Body of pancreas (tissue), 4 donors: ENCODE measurements at regions not wholly inside any gene's neighbourhood (a gene's known extent, or its start where the extent isn't known, plus 50 kb on each side); places are given as distances from the start of the nearest gene placed in this dataset.

Experiments
- ATAC-seq: fragments of 150-250 bp; one replicate; pipeline ENCODE4 v1.9.1; 2016
- DNase-seq, 4 donors: peaks; one replicate each; pipeline ENCODE4 v3.0.0-alpha.2; 2019
- H3K27ac ChIP-seq, 4 donors: fragments of 200-600 bp; sonication (generic); 1 replicate in 3 of 4; 2 replicates in 1 of 4; pipeline versions ENCODE4 v1.5.1 to v1.6.1; 2016 to 2019; ENCODE audit warnings: mild to moderate bottlenecking in 1 of 4, mixed read lengths in 1 of 4, moderate library complexity in 1 of 4
- H3K27me3 ChIP-seq, 2 donors: fragments of 200-600 bp; sonication (generic); one replicate each; pipeline ENCODE4 v1.6.0; 2016; ENCODE audit warnings: mild to moderate bottlenecking in 1 of 2
- H3K36me3 ChIP-seq, 2 donors: fragments of 200-600 bp; sonication (generic); replicated peaks in 1 of 2; 2 replicates each; pipeline ENCODE4 v1.5.1; 2016; ENCODE audit warnings: low read depth in 2 of 2; ENCODE audit not compliant: insufficient read depth in 1 of 2
- H3K4me1 ChIP-seq: fragments of 200-600 bp; sonication (generic); one replicate; pipeline ENCODE4 v1.6.0; 2016
- H3K4me3 ChIP-seq, 2 donors: fragments of 200-600 bp; sonication (generic); 1 replicate in 1 of 2; 2 replicates in 1 of 2; pipeline ENCODE4 v1.5.1; 2016 to 2019
- H3K9me3 ChIP-seq, 3 donors: fragments of 200-600 bp; sonication (generic); 1 replicate in 2 of 3; 2 replicates in 1 of 3; pipeline ENCODE4 v1.5.1; 2016
- CTCF ChIP-seq, 7 experiments: fragments of 450-650 bp in 4 of 7; fragments of 200-600 bp in 3 of 7; sonication (generic) in 3 of 7; IDR thresholded peaks; one replicate each; pipeline ENCODE4 v1.5.1; 2016 to 2019; ENCODE audit warnings: antibody characterized with exemption in 7 of 7
- POLR2A ChIP-seq, 3 donors: fragments of 450-650 bp; IDR thresholded peaks; one replicate each; pipeline ENCODE4 v1.6.1; 2016; ENCODE audit warnings: antibody characterized with exemption in 3 of 3, mild to moderate bottlenecking in 2 of 3
- whole genome bisulfite sequencing, 2 donors: methylation state at CpG; one replicate each; pipeline ENCODE4 v1.1.5; 2017; 5-methylcytosine and 5-hydroxymethylcytosine counted together
- intact Hi-C: fragments of 100-400 bp; cut with DNase I; formaldehyde crosslinking; loops from one replicate; pipeline ENCODE4 v1.15.1; 2023

- DNase-seq (no peak), ATAC-seq (no peak)
- no peaks in the 10 kb centered on the region for H3K36me3 ChIP-seq
- H3K27me3 ChIP-seq = no peaks in the 10 kb centered on the region
- no peak for TF ChIP-seq CTCF (IDR thresholded peaks at IDR 0.05)
- no peak for TF ChIP-seq POLR2A (IDR thresholded peaks at IDR 0.05)
- H3K4me1 ChIP-seq = no peaks in the 10 kb centered on the region
- no peak overlapping the region for H3K27ac ChIP-seq
- WGBS, 2 donors = 62 to 67% methylated on average over 10 of the region's 10 CpGs
- intact Hi-C loops = no loop called here
- no peaks in the 10 kb centered on the region for H3K9me3 ChIP-seq
- H3K4me3 ChIP-seq = no peak overlapping the region
Observed at GRCh38 chr12:127570793-127571360, 696.1 kb upstream of the TMEM132C start.

- Histone ChIP-seq H3K4me3 (no peak overlapping the region), H3K27ac (no peak overlapping the region), H3K36me3 (no peaks in the 10 kb centered on the region), H3K9me3 (no peaks in the 10 kb centered on the region), H3K27me3 (no peaks in the 10 kb centered on the region), H3K4me1 (no peaks in the 10 kb centered on the region)
- WGBS, 2 donors = 53 to 70% methylated on average over 3 of the region's 3 CpGs
- intact Hi-C loops = no loop called here
- DNase-seq (no peak), ATAC-seq (no peak)
- no peak for TF ChIP-seq CTCF (IDR thresholded peaks at IDR 0.05)
Observed at GRCh38 chr12:127571578-127571977, 695.4 kb upstream of the TMEM132C start.

GRCh38 chr12:127579446-127579845 lies 687.5 kb upstream of the TMEM132C start:
- H3K27ac ChIP-seq = no peak overlapping the region
- WGBS, 2 donors = 79 to 89% methylated on average over 1 of the region's 1 CpG
- H3K9me3 ChIP-seq = no peaks in the 10 kb centered on the region
- ATAC-seq (no peak), DNase-seq (no peak)
- H3K36me3 ChIP-seq = no peaks in the 10 kb centered on the region
- H3K4me3 ChIP-seq = no peak overlapping the region
- no peaks in the 10 kb centered on the region for H3K27me3 ChIP-seq
- intact Hi-C loops = no loop called here
- H3K4me1 ChIP-seq = no peaks in the 10 kb centered on the region
- TF ChIP-seq CTCF (IDR thresholded peaks at IDR 0.05) (no peak), POLR2A (IDR thresholded peaks at IDR 0.05) (no peak)

- Histone ChIP-seq H3K36me3 (no peaks in the 10 kb centered on the region), H3K27ac (no peak overlapping the region), H3K27me3 (no peaks in the 10 kb centered on the region), H3K9me3 (no peaks in the 10 kb centered on the region), H3K4me1 (no peaks in the 10 kb centered on the region), H3K4me3 (no peak overlapping the region)
- ATAC-seq (no peak), DNase-seq (no peak)
- intact Hi-C loops = no loop called here
- TF ChIP-seq CTCF (IDR thresholded peaks at IDR 0.05) (no peak), POLR2A (IDR thresholded peaks at IDR 0.05) (no peak)
- 47% methylated on average over 6 of the region's 6 CpGs for WGBS, 2 donors
Observed at GRCh38 chr12:127582074-127582473, 684.9 kb upstream of the TMEM132C start.

GRCh38 chr12:127583041-127583440 lies 683.9 kb upstream of the TMEM132C start:
- H3K4me3 ChIP-seq = no peak overlapping the region
- no peaks in the 10 kb centered on the region for H3K27me3 ChIP-seq
- H3K4me1 ChIP-seq = no peaks in the 10 kb centered on the region
- H3K9me3 ChIP-seq = no peaks in the 10 kb centered on the region
- TF ChIP-seq CTCF (IDR thresholded peaks at IDR 0.05) = no peak
- TF ChIP-seq POLR2A (IDR thresholded peaks at IDR 0.05) = no peak
- DNase-seq = no peak
- no peaks in the 10 kb centered on the region for H3K36me3 ChIP-seq
- no peak overlapping the region for H3K27ac ChIP-seq
- no peak for ATAC-seq
- intact Hi-C loops = no loop called here
- WGBS, 2 donors = 55 to 56% methylated on average over 4 of the region's 4 CpGs
